ENCODE measurements at regions not wholly inside any gene's neighbourhood (a gene's known extent, or its start where the extent isn't known, plus 50 kb on each side); places are given as distances from the start of the nearest gene placed in this dataset.

- TF ChIP-seq CTCF (IDR thresholded peaks at IDR 0.05) (no peak), ZFX (IDR thresholded peaks at IDR 0.05; ENCODE audit: borderline replicate concordance) (no peak)
Observed at GRCh38 chr13:30523211-30523610, 57.5 kb upstream of the HMGB1 start.
